T-helper 2 cell treated with Interferon-gamma antibody and Interleukin-4, amounts not matched to agents 5 μg/mL and 100 μg/mL, for 36 hours (primary cell): ENCODE measurements at regions not wholly inside any gene's neighbourhood (a gene's known extent, or its start where the extent isn't known, plus 50 kb on each side); places are given as distances from the start of the nearest gene placed in this dataset.
"Not testable (repeated sequence)": the region's sequence is repeated elsewhere in the genome, so short reads cannot be mapped to it uniquely, and the experiment has no call there.

Source experiments
- DNase-seq: peaks from one replicate; pipeline ENCODE4 v3.0.0; 2021; ENCODE audit warnings: low spot score
- H3K27ac Mint-ChIP-seq: one replicate; pipeline ENCODE4 v1.8.0; 2021; ENCODE audit warnings: mild to moderate bottlenecking, mixed read lengths
- H3K27me3 Mint-ChIP-seq: one replicate; pipeline ENCODE4 v1.8.0; 2021; ENCODE audit warnings: low read depth, mixed read lengths
- H3K36me3 Mint-ChIP-seq: one replicate; pipeline ENCODE4 v1.8.0; 2021; ENCODE audit warnings: low read depth, mixed read lengths
- H3K4me1 Mint-ChIP-seq: one replicate; pipeline ENCODE4 v1.8.0; 2021; ENCODE audit warnings: low read depth, mixed read lengths
- H3K4me3 Mint-ChIP-seq: one replicate; pipeline ENCODE4 v1.8.0; 2022; ENCODE audit warnings: mild to moderate bottlenecking, moderate library complexity, mixed read lengths
- H3K9me3 Mint-ChIP-seq: one replicate; pipeline ENCODE4 v1.8.0; 2021; ENCODE audit warnings: mixed read lengths

DNA sequence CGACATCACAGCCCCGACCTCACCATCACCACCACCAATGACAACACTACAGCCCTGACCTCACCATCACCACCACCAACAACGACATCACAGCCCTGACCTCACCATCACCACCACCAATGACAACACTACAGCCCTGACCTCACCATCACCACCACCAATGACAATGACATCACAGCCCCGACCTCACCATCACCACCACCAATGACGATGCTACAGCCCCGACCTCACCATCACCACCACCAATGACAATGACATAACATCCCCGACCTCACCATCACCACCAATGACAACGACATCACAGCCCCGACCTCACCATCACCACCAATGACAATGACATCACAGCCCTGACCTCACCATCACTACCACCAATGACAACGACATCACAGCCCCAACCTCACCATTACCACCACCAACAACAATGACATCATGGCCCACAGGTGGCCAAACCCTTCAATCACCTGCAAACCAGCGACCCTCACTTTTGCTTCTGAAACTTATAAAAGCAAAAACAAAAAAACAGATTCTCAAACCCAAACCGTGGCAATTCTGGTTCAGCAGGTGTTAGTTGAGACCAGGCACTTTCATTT, 70.7 kb upstream of the TMEM18 start:
- Mint-ChIP-seq H3K4me1 (no peaks in the 10 kb centered on the region), H3K27ac (no peak overlapping the region), H3K9me3 (no peaks in the 10 kb centered on the region), H3K27me3 (peaks cover 13% of the 10 kb centered on the region), H3K36me3 (no peaks in the 10 kb centered on the region), H3K4me3 (no peak overlapping the region)
- DNase-seq: no peak

DNA sequence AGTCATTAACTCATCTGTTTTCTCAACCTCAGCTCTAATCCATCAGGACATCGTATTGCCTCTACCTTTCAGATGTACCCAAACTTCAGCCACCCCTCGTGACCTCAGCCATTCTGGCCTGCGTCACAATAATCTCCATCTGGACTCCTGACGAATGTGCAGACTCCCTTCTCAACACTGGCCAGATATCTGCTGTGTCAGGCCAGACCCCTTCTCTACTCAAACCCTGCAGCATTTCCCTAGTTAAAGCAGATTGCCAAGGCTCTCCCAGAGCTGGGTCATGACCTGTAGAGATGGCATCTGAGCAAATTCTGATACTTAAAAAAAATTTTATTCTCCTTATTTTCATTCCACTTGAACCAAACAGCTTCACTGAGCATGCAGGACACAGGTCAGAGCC, 69.5 kb upstream of the TMEM18 start:
- no peaks in the 10 kb centered on the region for H3K4me1 Mint-ChIP-seq
- DNase-seq: no peak
- H3K36me3 Mint-ChIP-seq: no peaks in the 10 kb centered on the region
- H3K9me3 Mint-ChIP-seq: no peaks in the 10 kb centered on the region
- H3K27ac Mint-ChIP-seq: no peak overlapping the region
- no peak overlapping the region for H3K4me3 Mint-ChIP-seq
- H3K27me3 Mint-ChIP-seq: peaks cover 25% of the 10 kb centered on the region

DNA sequence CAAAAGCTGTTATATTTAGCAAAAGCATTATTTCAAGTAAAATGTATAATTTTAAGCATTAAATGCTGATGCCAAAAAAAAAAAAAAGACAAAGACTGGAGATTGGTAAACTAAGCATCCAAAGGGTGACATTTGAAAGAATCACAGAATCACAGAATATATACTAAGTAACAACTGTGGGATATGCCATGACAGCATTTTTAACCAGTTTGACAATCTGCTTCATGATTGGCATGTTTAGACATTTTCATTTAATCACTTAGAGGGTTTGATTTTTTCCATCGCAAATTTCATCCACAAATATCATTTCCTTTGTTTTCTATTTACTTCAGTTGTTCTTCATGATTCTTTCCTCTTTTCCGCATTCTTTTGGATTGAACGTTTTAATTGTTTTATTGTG, 66.9 kb upstream of the TMEM18 start:
- Mint-ChIP-seq H3K27ac (no peak overlapping the region), H3K36me3 (no peaks in the 10 kb centered on the region), H3K4me3 (no peak overlapping the region), H3K4me1 (peaks cover 4% of the 10 kb centered on the region), H3K27me3 (peaks cover 43% of the 10 kb centered on the region), H3K9me3 (no peaks in the 10 kb centered on the region)
- DNase-seq: no peak

DNA sequence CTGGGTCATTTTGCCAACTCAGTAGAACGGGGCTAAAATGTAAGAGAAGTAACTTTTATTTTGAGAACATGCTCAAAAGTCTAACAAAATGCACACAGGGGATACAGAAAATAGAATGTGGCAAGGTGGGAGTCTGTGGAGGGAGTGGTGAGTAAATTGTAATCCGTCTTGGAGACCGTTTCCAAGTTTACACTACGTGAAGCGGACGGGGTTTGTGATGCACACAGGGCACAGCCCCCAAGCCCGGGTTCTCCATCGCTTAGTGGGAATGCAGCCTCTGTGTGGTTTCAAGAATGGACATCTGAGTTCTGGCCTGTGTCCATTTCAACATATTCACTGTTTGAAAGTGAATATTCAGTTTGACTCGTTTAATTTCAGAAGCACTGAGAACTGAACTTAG, 65.0 kb upstream of the TMEM18 start:
- peaks cover 47% of the 10 kb centered on the region for H3K27me3 Mint-ChIP-seq
- peaks cover 4% of the 10 kb centered on the region for H3K4me1 Mint-ChIP-seq
- H3K36me3 Mint-ChIP-seq: no peaks in the 10 kb centered on the region
- no peak overlapping the region for H3K27ac Mint-ChIP-seq
- no peak overlapping the region for H3K4me3 Mint-ChIP-seq
- no peaks in the 10 kb centered on the region for H3K9me3 Mint-ChIP-seq
- DNase-seq: no peak

DNA sequence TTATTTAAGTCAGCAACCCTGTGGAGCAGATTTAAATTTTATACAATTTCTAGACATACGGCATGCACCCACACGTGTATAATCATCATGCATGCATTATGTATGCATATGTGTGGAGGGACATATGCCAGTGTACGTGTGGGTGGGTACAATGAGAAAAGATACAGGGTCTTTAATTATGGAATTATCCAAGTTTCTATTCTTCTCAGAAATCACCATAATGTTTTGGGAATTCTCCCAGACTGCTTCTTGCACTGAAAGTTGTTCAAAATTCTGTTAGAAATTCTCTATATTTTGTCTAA, 63.9 kb upstream of the TMEM18 start:
- Mint-ChIP-seq H3K27me3 (peaks cover 47% of the 10 kb centered on the region), H3K4me1 (peaks cover 4% of the 10 kb centered on the region), H3K27ac (no peak overlapping the region), H3K4me3 (no peak overlapping the region), H3K9me3 (no peaks in the 10 kb centered on the region), H3K36me3 (no peaks in the 10 kb centered on the region)
- DNase-seq: no peak

DNA sequence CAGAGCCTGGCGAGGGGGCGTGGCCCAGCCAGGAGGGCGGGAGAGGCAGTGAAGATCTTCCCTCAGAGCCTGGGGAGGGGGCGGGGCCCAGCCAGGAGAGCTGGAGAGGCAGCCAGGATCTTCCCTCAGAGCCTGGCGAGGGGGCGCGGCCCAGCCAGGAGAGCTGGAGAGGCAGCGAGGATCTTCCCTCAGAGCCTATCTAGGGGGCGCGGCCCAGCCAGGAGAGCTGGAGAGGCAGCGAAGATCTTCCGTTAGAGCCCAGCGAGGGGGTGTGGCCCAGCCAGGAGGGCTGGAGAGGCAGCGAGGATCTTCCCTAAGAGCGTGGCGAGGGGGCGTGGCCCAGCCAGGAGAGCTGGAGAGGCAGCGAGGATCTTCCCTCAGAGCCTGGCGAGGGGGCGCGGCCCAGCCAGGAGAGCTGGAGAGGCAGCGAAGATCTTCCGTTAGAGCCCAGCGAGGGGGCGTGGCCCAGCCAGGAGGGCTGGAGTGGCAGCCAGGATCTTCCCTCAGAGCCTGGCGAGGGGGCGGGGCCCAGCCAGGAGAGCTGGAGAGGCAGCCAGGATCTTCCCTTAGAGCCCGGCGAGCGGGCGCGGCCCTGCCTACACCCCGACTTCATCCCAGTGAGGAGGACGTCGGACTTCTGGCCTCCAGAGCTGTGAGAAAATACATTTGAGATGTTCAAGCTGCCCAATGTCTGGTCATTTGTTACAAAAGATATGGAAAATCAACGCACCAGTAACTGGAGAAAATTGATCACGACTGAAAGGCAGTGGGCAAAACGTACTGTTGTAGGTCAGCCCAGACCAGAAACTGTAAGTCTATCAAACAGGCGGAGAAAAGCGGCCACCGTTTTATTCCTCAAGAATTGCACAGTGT, 63.4 kb upstream of the TMEM18 start:
- H3K4me1 Mint-ChIP-seq, DNase-seq, H3K36me3 Mint-ChIP-seq, H3K27ac Mint-ChIP-seq, H3K9me3 Mint-ChIP-seq: not testable (repeated sequence)
- Mint-ChIP-seq H3K4me3 (peak overlapping the region; percentile 64), H3K27me3 (peaks cover 47% of the 10 kb centered on the region)

DNA sequence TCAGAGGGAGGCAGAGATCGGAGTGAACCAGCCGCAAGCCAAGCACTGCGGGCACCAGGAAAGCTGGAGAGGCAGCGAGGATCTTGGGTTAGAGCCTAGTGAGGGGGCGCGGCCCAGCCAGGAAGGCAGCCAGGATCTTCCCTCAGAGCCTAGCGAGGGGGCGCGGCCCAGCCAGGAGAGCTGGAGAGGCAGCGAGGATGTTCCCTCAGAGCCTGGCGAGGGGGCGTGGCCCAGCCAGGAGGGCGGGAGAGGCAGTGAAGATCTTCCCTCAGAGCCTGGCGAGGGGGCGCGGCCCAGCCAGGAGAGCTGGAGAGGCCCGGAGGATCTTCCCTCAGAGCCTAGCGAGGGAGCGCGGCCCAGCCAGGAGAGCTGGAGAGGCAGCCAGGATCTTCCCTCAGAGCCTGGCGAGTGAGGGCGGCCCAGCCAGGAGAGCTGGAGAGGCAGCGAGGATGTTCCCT, 62.7 kb upstream of the TMEM18 start:
- peak overlapping the region; percentile 70 for H3K4me3 Mint-ChIP-seq
- not testable (repeated sequence) for DNase-seq, H3K9me3 Mint-ChIP-seq, H3K36me3 Mint-ChIP-seq, H3K27ac Mint-ChIP-seq, H3K4me1 Mint-ChIP-seq
- peaks cover 43% of the 10 kb centered on the region for H3K27me3 Mint-ChIP-seq

DNA sequence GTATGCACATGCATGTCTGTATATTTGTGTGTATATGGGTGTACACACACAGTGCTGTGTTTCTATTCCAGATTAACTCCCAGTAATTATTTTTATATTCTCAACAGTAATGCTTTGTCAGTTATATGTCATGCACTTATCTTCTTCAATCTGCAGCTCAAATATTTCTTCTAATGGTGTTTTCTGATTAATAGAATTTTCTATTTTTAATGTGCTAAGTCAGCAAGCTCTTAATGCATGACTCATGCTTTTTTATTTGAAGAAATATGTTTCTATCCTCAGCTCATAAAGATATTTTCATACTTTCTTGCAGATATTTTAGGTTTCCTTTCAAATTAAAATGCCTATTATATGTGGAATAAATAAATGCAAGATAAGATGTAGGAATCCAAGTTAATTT, 59.7 kb upstream of the TMEM18 start:
- no peaks in the 10 kb centered on the region for H3K36me3 Mint-ChIP-seq
- peaks cover 29% of the 10 kb centered on the region for H3K27me3 Mint-ChIP-seq
- no peak overlapping the region for H3K4me3 Mint-ChIP-seq
- peaks cover 4% of the 10 kb centered on the region for H3K4me1 Mint-ChIP-seq
- no peaks in the 10 kb centered on the region for H3K9me3 Mint-ChIP-seq
- DNase-seq: no peak
- no peak overlapping the region for H3K27ac Mint-ChIP-seq

DNA sequence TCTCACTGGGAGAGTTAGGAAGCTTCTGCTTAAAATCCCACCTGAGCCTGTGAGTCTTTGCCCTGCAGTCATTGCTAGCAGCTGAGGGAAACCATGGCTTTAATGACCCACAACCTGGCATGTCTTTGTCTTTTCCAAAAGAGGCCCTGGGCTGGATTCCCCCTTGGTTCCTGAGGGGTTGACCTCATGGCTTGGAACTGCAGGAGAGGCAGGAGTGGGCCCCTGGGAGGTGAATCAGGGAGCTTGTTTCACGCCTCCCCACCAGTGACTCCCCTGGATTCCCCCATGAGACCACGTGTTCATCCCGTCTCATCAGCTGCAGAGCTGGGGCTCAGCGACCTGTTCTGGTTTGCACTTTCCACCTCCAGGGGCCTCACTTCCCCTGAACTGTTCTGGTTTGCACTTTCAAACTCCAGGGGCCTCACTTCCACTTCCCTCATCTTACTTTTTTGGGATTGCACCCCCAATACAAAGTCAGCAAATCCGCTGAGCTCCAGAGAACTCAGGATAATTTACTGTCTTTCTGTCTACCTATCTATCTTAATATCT, 58.5 kb upstream of the TMEM18 start:
- Mint-ChIP-seq H3K27me3 (peaks cover 25% of the 10 kb centered on the region), H3K4me3 (no peak overlapping the region), H3K4me1 (peaks cover 4% of the 10 kb centered on the region), H3K36me3 (no peaks in the 10 kb centered on the region), H3K27ac (no peak overlapping the region), H3K9me3 (no peaks in the 10 kb centered on the region)
- no peak for DNase-seq

DNA sequence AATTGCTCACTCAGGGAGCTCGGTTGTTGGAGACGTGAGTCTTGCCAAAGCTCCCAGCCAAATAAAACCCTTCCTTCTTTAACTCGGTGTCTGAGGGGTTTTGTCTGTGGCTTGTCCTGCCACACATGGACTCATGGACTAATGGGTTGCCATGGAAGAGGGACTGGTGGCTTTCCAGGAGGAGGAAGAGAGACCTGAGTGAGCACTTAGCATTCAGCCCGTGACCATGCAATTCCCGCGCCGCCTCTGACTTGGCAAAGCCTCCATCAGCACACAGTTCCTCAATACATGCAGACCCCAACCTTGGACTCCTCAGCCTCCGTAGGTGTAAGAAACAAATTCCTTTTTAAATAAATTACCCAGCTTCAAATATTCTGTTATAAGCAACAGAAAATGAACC, 57.3 kb upstream of the TMEM18 start:
- Mint-ChIP-seq H3K9me3 (no peaks in the 10 kb centered on the region), H3K4me1 (no peaks in the 10 kb centered on the region), H3K4me3 (no peak overlapping the region), H3K36me3 (no peaks in the 10 kb centered on the region), H3K27ac (no peak overlapping the region), H3K27me3 (peaks cover 19% of the 10 kb centered on the region)
- DNase-seq: no peak

DNA sequence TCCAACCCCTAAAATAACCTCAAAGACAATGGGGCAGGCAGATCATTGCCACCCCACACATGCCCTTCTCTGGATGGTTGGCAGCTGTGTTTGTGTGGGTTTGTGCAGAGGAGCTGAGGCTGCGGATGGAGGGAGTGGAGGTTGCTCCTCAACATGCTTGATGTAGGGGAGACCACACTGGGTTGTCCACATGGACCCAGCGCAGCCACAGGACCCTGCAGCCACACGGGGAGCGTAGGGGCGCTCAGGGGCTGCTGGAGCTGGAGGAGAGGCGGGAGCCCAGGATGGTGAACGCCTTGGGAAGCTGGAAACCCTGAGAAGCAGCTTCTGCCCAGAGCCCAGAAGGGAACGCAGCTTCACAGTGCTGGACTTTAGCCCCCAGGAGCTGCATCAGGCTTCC, 56.3 kb upstream of the TMEM18 start:
- H3K27me3 Mint-ChIP-seq: peaks cover 15% of the 10 kb centered on the region
- DNase-seq: no peak
- H3K4me1 Mint-ChIP-seq: no peaks in the 10 kb centered on the region
- H3K36me3 Mint-ChIP-seq: no peaks in the 10 kb centered on the region
- H3K4me3 Mint-ChIP-seq: no peak overlapping the region
- no peaks in the 10 kb centered on the region for H3K9me3 Mint-ChIP-seq
- no peak overlapping the region for H3K27ac Mint-ChIP-seq

DNA sequence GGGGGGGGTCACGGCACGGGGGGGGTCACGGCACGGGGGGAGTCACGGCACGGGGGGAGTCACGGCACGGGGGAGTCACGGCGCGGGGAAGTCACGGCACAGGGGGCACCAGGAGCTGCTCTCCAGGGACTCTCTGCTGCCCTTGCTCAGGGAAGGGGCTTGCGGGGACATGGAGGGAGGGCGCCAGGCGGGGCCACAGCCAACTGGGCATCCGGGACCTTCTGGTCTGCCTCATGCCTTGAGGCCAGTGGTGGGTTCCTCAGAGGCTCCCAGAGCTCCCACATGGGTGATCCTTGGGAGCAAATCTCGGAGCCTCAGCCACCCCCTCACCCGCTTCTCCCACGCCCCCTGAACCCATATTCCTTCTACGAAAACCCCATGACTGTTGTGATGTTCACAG, 55.8 kb upstream of the TMEM18 start:
- no peaks in the 10 kb centered on the region for H3K36me3 Mint-ChIP-seq
- no peaks in the 10 kb centered on the region for H3K4me1 Mint-ChIP-seq
- H3K9me3 Mint-ChIP-seq: no peaks in the 10 kb centered on the region
- H3K27me3 Mint-ChIP-seq: peaks cover 14% of the 10 kb centered on the region
- H3K4me3 Mint-ChIP-seq: no peak overlapping the region
- no peak overlapping the region for H3K27ac Mint-ChIP-seq
- no peak for DNase-seq

DNA sequence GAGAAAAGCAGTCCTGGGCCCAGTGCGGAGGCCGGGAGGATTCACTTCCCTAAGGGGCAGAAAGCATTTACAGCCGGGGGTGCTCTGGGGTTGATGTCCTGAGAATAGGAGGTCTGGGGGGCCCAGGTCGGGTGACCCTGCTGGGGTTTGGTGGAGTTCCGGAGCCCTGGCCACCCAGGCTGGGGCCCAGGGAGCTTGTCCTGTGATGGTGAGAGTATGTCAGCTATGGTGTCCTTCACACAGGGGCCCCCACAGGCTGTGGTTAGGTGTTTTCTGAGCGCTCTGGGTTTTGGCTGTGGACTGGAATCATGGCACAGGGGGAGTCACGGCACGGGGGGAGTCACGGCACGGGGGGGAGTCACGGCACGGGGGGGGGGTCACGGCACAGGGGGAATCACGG, 54.5 kb upstream of the TMEM18 start:
- no peak overlapping the region for H3K4me3 Mint-ChIP-seq
- no peaks in the 10 kb centered on the region for H3K9me3 Mint-ChIP-seq
- H3K4me1 Mint-ChIP-seq: no peaks in the 10 kb centered on the region
- H3K36me3 Mint-ChIP-seq: no peaks in the 10 kb centered on the region
- H3K27me3 Mint-ChIP-seq: peaks cover 12% of the 10 kb centered on the region
- DNase-seq: no peak
- H3K27ac Mint-ChIP-seq: no peak overlapping the region

DNA sequence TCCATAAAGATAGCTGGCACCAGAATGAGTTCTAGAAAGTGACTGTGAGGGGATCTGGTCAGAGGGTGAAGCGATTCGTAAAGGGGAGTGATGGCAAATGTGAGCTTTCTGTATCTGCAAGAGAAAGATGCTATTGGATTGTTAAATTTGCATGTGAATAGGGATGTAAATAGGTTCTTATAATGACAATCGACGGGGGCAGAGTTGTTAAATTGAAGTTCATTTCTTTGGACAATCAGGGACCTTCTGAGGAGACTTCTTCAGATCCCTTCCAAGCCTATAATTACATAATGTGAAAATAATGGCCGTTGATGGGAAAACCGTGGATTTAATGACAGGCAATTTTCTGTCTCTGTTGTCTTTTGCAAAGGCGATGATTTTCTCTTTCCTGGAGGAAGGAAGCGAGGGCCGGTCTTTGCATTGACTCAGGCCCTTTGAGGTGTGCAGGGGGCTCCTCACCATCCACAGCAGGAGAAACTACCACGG, 52.2 kb upstream of the TMEM18 start:
- Mint-ChIP-seq H3K36me3 (no peaks in the 10 kb centered on the region), H3K27ac (no peak overlapping the region), H3K9me3 (no peaks in the 10 kb centered on the region), H3K4me1 (peaks cover 3% of the 10 kb centered on the region), H3K27me3 (peaks cover 24% of the 10 kb centered on the region), H3K4me3 (no peak overlapping the region)
- DNase-seq: no peak
